ENCODE measurements at regions not wholly inside any gene's neighbourhood (a gene's known extent, or its start where the extent isn't known, plus 50 kb on each side); places are given as distances from the start of the nearest gene placed in this dataset.

DNA sequence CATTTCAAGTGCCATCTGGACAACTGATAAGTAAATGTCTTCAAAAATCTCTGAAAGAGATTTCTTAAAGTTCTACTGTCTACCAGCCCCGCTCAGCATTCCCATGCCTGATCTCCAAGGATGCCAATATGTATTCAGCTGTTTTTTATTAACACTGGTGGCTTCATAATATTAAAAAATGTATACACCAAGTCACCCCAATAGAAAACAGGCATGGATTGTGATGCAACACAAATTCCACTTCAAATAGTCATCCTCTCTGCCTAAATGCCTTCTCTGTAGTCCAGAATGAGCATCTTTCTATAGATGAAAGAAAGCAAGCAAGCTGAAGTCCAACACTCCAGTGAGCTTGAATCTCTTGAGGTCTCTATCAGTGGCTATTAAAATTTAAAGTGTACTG, 152.2 kb upstream of the PPARGC1A start:
- Histone ChIP-seq H3K27ac (ENCODE audit: low read length) (no peak overlapping the region), H3K27me3 (ENCODE audit: low read depth, low read length) (no peaks in the 10 kb centered on the region), H3K4me3 (ENCODE audit: low read depth in 1 of 2, low read length in 2 of 2) (no peak overlapping the region), H3K36me3 (ENCODE audit: control insufficient read depth in 1 of 2, insufficient read depth in 2 of 2, low read length in 2 of 2) (no peaks in the 10 kb centered on the region), H3K4me1 (ENCODE audit: control insufficient read depth in 1 of 2, insufficient read depth in 2 of 2, low read length in 2 of 2) (no peaks in the 10 kb centered on the region), H3K9me3 (ENCODE audit: control insufficient read depth in 1 of 2, low read length in 2 of 2) (no peaks in the 10 kb centered on the region)

GRCh38 chr4:24040811-24041210, 151.0 kb upstream of the PPARGC1A start:
- no peak overlapping the region for H3K27ac ChIP-seq (ENCODE audit: low read length)
- no peaks in the 10 kb centered on the region for H3K27me3 ChIP-seq (ENCODE audit: low read depth, low read length)
- H3K9me3 ChIP-seq (ENCODE audit: control insufficient read depth in 1 of 2, low read length in 2 of 2), result no peaks in the 10 kb centered on the region
- no peaks in the 10 kb centered on the region for H3K36me3 ChIP-seq (ENCODE audit: control insufficient read depth in 1 of 2, insufficient read depth in 2 of 2, low read length in 2 of 2)
- no peak overlapping the region for H3K4me3 ChIP-seq (ENCODE audit: low read depth in 1 of 2, low read length in 2 of 2)
- H3K4me1 ChIP-seq (ENCODE audit: control insufficient read depth in 1 of 2, insufficient read depth in 2 of 2, low read length in 2 of 2), result no peaks in the 10 kb centered on the region

- H3K27ac ChIP-seq (ENCODE audit: low read length), result no peak overlapping the region
- no peaks in the 10 kb centered on the region for H3K36me3 ChIP-seq (ENCODE audit: control insufficient read depth in 1 of 2, insufficient read depth in 2 of 2, low read length in 2 of 2)
- H3K27me3 ChIP-seq (ENCODE audit: low read depth, low read length), result no peaks in the 10 kb centered on the region
- H3K4me1 ChIP-seq (ENCODE audit: control insufficient read depth in 1 of 2, insufficient read depth in 2 of 2, low read length in 2 of 2), result no peaks in the 10 kb centered on the region
- H3K4me3 ChIP-seq (ENCODE audit: low read depth in 1 of 2, low read length in 2 of 2), result no peak overlapping the region
- H3K9me3 ChIP-seq (ENCODE audit: control insufficient read depth in 1 of 2, low read length in 2 of 2), result no peaks in the 10 kb centered on the region
Measured at GRCh38 chr4:24033626-24034025, 143.8 kb upstream of the PPARGC1A start.

GRCh38 chr4:24032371-24032989, 142.6 kb upstream of the PPARGC1A start:
- Histone ChIP-seq H3K4me1 (ENCODE audit: control insufficient read depth in 1 of 2, insufficient read depth in 2 of 2, low read length in 2 of 2) (no peaks in the 10 kb centered on the region), H3K9me3 (ENCODE audit: control insufficient read depth in 1 of 2, low read length in 2 of 2) (no peaks in the 10 kb centered on the region), H3K27ac (ENCODE audit: low read length) (no peak overlapping the region), H3K27me3 (ENCODE audit: low read depth, low read length) (no peaks in the 10 kb centered on the region), H3K4me3 (ENCODE audit: low read depth in 1 of 2, low read length in 2 of 2) (no peak overlapping the region), H3K36me3 (ENCODE audit: control insufficient read depth in 1 of 2, insufficient read depth in 2 of 2, low read length in 2 of 2) (no peaks in the 10 kb centered on the region)

GRCh38 chr4:24026596-24026995, 136.7 kb upstream of the PPARGC1A start:
- Histone ChIP-seq H3K36me3 (ENCODE audit: control insufficient read depth in 1 of 2, insufficient read depth in 2 of 2, low read length in 2 of 2) (no peaks in the 10 kb centered on the region), H3K27ac (ENCODE audit: low read length) (no peak overlapping the region), H3K4me3 (ENCODE audit: low read depth in 1 of 2, low read length in 2 of 2) (no peak overlapping the region), H3K27me3 (ENCODE audit: low read depth, low read length) (no peaks in the 10 kb centered on the region), H3K9me3 (ENCODE audit: control insufficient read depth in 1 of 2, low read length in 2 of 2) (no peaks in the 10 kb centered on the region), H3K4me1 (ENCODE audit: control insufficient read depth in 1 of 2, insufficient read depth in 2 of 2, low read length in 2 of 2) (no peaks in the 10 kb centered on the region)

DNA sequence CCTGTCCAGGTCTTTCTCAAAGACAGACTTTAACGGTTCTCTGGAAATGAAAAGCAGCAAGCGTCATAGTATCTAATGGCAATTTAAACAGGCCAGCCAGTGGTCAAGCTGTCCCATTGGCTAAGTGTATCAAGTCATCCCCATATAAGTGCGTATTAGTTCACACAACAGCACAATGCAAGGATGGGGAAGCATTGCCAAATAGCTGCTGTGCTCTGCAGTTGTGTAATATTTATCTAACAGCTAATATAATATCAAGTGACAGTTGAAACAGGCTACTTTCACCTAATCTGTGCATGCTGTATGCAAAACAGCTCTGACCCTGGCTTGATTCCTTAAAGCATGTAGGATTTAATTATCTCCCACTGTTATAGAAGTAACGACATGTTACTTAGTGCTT, 134.8 kb upstream of the PPARGC1A start:
- Histone ChIP-seq H3K4me1 (ENCODE audit: control insufficient read depth in 1 of 2, insufficient read depth in 2 of 2, low read length in 2 of 2) (no peaks in the 10 kb centered on the region), H3K27me3 (ENCODE audit: low read depth, low read length) (no peaks in the 10 kb centered on the region), H3K36me3 (ENCODE audit: control insufficient read depth in 1 of 2, insufficient read depth in 2 of 2, low read length in 2 of 2) (no peaks in the 10 kb centered on the region), H3K27ac (ENCODE audit: low read length) (no peak overlapping the region), H3K9me3 (ENCODE audit: control insufficient read depth in 1 of 2, low read length in 2 of 2) (no peaks in the 10 kb centered on the region), H3K4me3 (ENCODE audit: low read depth in 1 of 2, low read length in 2 of 2) (no peak overlapping the region)

GRCh38 chr4:24024157-24024556, 134.3 kb upstream of the PPARGC1A start:
- H3K9me3 ChIP-seq (ENCODE audit: control insufficient read depth in 1 of 2, low read length in 2 of 2), result no peaks in the 10 kb centered on the region
- no peak overlapping the region for H3K27ac ChIP-seq (ENCODE audit: low read length)
- H3K36me3 ChIP-seq (ENCODE audit: control insufficient read depth in 1 of 2, insufficient read depth in 2 of 2, low read length in 2 of 2), result no peaks in the 10 kb centered on the region
- no peaks in the 10 kb centered on the region for H3K4me1 ChIP-seq (ENCODE audit: control insufficient read depth in 1 of 2, insufficient read depth in 2 of 2, low read length in 2 of 2)
- no peak overlapping the region for H3K4me3 ChIP-seq (ENCODE audit: low read depth in 1 of 2, low read length in 2 of 2)
- no peaks in the 10 kb centered on the region for H3K27me3 ChIP-seq (ENCODE audit: low read depth, low read length)

DNA sequence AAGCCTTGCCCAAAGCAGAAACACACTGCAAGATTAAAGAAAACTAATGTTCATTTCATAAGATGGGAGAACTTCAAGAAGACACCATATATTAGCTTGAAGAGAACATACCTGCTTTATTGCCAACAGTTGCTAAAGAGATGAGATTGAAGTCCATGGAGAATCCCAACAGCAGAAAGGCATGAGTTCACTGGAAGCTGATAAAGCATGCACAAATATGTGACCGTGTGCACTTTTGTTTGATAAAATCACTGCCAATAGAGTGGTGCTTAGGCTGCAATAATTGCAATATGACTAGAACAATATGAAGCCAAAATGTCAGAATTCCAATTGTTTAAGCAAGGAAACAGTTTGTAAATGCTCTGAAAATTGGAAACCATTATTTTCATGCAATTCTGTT, 125.9 kb upstream of the PPARGC1A start:
- H3K36me3 ChIP-seq (ENCODE audit: control insufficient read depth in 1 of 2, insufficient read depth in 2 of 2, low read length in 2 of 2), result no peaks in the 10 kb centered on the region
- no peaks in the 10 kb centered on the region for H3K9me3 ChIP-seq (ENCODE audit: control insufficient read depth in 1 of 2, low read length in 2 of 2)
- H3K27me3 ChIP-seq (ENCODE audit: low read depth, low read length), result no peaks in the 10 kb centered on the region
- H3K4me1 ChIP-seq (ENCODE audit: control insufficient read depth in 1 of 2, insufficient read depth in 2 of 2, low read length in 2 of 2), result no peaks in the 10 kb centered on the region
- no peak overlapping the region for H3K4me3 ChIP-seq (ENCODE audit: low read depth in 1 of 2, low read length in 2 of 2)
- H3K27ac ChIP-seq (ENCODE audit: low read length), result no peak overlapping the region

DNA sequence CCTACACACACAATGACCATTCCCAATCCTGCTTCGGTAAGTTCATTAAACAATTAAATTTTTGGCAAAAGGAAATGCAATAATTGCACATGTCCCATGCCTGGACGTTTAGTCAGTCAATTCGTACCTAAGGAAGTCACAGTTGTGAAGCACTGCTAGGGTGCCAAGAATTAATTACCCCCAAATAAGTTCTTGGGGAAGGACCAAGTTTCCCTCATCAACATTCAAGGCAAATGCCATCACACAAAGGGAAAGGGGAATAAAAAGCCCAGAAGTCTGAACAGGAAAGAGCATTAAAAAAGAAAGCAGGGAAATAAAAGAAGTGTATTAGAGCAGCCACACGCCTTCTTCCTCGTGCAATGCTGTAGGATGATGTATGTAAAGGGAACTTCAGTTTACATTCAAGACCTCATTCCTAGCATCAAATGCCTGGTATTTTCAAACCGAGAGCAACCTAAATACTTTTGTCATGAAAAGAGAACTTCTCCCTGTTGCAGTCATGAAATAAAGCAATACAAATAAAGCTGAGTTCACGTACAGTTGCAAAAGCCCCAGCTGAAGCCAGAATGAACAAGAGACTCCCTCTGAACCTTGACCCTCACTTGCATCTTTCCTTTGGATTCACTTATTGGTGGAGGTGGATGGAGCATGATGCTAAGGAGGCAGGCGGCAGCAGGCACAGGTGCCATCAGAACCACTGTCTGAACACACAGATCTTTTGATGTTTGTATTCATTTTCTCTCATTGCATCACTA, 124.0 kb upstream of the PPARGC1A start:
- Histone ChIP-seq H3K4me1 (ENCODE audit: control insufficient read depth in 1 of 2, insufficient read depth in 2 of 2, low read length in 2 of 2) (no peaks in the 10 kb centered on the region), H3K27ac (ENCODE audit: low read length) (no peak overlapping the region), H3K9me3 (ENCODE audit: control insufficient read depth in 1 of 2, low read length in 2 of 2) (no peaks in the 10 kb centered on the region), H3K27me3 (ENCODE audit: low read depth, low read length) (no peaks in the 10 kb centered on the region), H3K36me3 (ENCODE audit: control insufficient read depth in 1 of 2, insufficient read depth in 2 of 2, low read length in 2 of 2) (no peaks in the 10 kb centered on the region), H3K4me3 (ENCODE audit: low read depth in 1 of 2, low read length in 2 of 2) (no peak overlapping the region)

GRCh38 chr4:24010994-24011393, 121.1 kb upstream of the PPARGC1A start:
- Histone ChIP-seq H3K4me1 (ENCODE audit: control insufficient read depth in 1 of 2, insufficient read depth in 2 of 2, low read length in 2 of 2) (no peaks in the 10 kb centered on the region), H3K4me3 (ENCODE audit: low read depth in 1 of 2, low read length in 2 of 2) (no peak overlapping the region), H3K27me3 (ENCODE audit: low read depth, low read length) (no peaks in the 10 kb centered on the region), H3K27ac (ENCODE audit: low read length) (no peak overlapping the region), H3K9me3 (ENCODE audit: control insufficient read depth in 1 of 2, low read length in 2 of 2) (no peaks in the 10 kb centered on the region), H3K36me3 (ENCODE audit: control insufficient read depth in 1 of 2, insufficient read depth in 2 of 2, low read length in 2 of 2) (no peaks in the 10 kb centered on the region)

- H3K27ac ChIP-seq (ENCODE audit: low read length), result no peak overlapping the region
- H3K36me3 ChIP-seq (ENCODE audit: control insufficient read depth in 1 of 2, insufficient read depth in 2 of 2, low read length in 2 of 2), result no peaks in the 10 kb centered on the region
- no peaks in the 10 kb centered on the region for H3K4me1 ChIP-seq (ENCODE audit: control insufficient read depth in 1 of 2, insufficient read depth in 2 of 2, low read length in 2 of 2)
- no peaks in the 10 kb centered on the region for H3K9me3 ChIP-seq (ENCODE audit: control insufficient read depth in 1 of 2, low read length in 2 of 2)
- no peaks in the 10 kb centered on the region for H3K27me3 ChIP-seq (ENCODE audit: low read depth, low read length)
- H3K4me3 ChIP-seq (ENCODE audit: low read depth in 1 of 2, low read length in 2 of 2), result no peak overlapping the region
Measured at GRCh38 chr4:24010573-24010972, 120.7 kb upstream of the PPARGC1A start.

- Histone ChIP-seq H3K4me1 (ENCODE audit: control insufficient read depth in 1 of 2, insufficient read depth in 2 of 2, low read length in 2 of 2) (no peaks in the 10 kb centered on the region), H3K27me3 (ENCODE audit: low read depth, low read length) (no peaks in the 10 kb centered on the region), H3K4me3 (ENCODE audit: low read depth in 1 of 2, low read length in 2 of 2) (no peak overlapping the region), H3K27ac (ENCODE audit: low read length) (no peak overlapping the region), H3K9me3 (ENCODE audit: control insufficient read depth in 1 of 2, low read length in 2 of 2) (no peaks in the 10 kb centered on the region), H3K36me3 (ENCODE audit: control insufficient read depth in 1 of 2, insufficient read depth in 2 of 2, low read length in 2 of 2) (no peaks in the 10 kb centered on the region)
Measured at GRCh38 chr4:24007860-24008261, 118.0 kb upstream of the PPARGC1A start.
